ENCODE measurements at regions not wholly inside any gene's neighbourhood (a gene's known extent, or its start where the extent isn't known, plus 50 kb on each side); places are given as distances from the start of the nearest gene placed in this dataset.

- no peak for TF ChIP-seq ZNF274 (IDR thresholded peaks at IDR 0.05; ENCODE audit: low read depth, low read length)
- no peak for TF ChIP-seq YY1 (IDR thresholded peaks at IDR 0.05; ENCODE audit: insufficient read depth, insufficient read length)
- no peak for TF ChIP-seq SUZ12 (IDR thresholded peaks at IDR 0.05; ENCODE audit: extremely low read depth, insufficient read depth, insufficient read length)
Observed at GRCh38 chr1:78831731-78832360, 174.7 kb downstream of the ADGRL4 start.

Data from NT2/D1 (cell line).